Neural cell (in vitro differentiated cells): ENCODE measurements at regions not wholly inside any gene's neighbourhood (a gene's known extent, or its start where the extent isn't known, plus 50 kb on each side); places are given as distances from the start of the nearest gene placed in this dataset.

Source experiments
- H2AFZ ChIP-seq: fragments of 200-600, 300-800 bp; sonication (generic), shearing (Covaris generic); 2 replicates; pipeline ENCODE4 v1.6.0; 2014; ENCODE audit warnings: low read depth, mild to moderate bottlenecking, antibody characterized with exemption, low read length, moderate library complexity
- H3F3A ChIP-seq: fragments of 200-600 bp; shearing (Covaris generic); 2 replicates; pipeline ENCODE4 v1.6.1; 2016; ENCODE audit warnings: mild to moderate bottlenecking, moderate library complexity, mixed read lengths, antibody characterized with exemption, low read length; ENCODE audit not compliant: insufficient read depth, poor library complexity, severe bottlenecking
- H3K27ac ChIP-seq: fragments of 200-600, 300-800 bp; sonication (generic), shearing (Covaris generic); 2 replicates; pipeline ENCODE4 v1.5.1; 2014; ENCODE audit warnings: mild to moderate bottlenecking, low read length, moderate library complexity
- H3K27me3 ChIP-seq: fragments of 300-800, 200-600 bp; sonication (generic), shearing (Covaris generic); 2 replicates; pipeline ENCODE4 v1.6.0; 2014; ENCODE audit warnings: mild to moderate bottlenecking, low read depth, low read length, moderate library complexity; ENCODE audit not compliant: insufficient read depth
- H3K36me3 ChIP-seq: fragments of 300-800, 200-600 bp; sonication (generic), shearing (Covaris generic); 2 replicates; pipeline ENCODE4 v1.5.1; 2014; ENCODE audit warnings: mild to moderate bottlenecking, antibody characterized with exemption, low read length, moderate library complexity; ENCODE audit not compliant: insufficient read depth
- H3K4me2 ChIP-seq: fragments of 300-800, 200-600 bp; sonication (generic), shearing (Covaris generic); 2 replicates; pipeline ENCODE4 v1.6.0; 2014; ENCODE audit warnings: mild to moderate bottlenecking, low read length
- H3K4me3 ChIP-seq: fragments of 300-800, 200-600 bp; sonication (generic), shearing (Covaris generic); 2 replicates; pipeline ENCODE4 v1.5.1; 2014; ENCODE audit warnings: mild to moderate bottlenecking, low read length, moderate library complexity
- H3K79me2 ChIP-seq: fragments of 200-600 bp; shearing (Covaris generic); replicated peaks from 2 replicates; pipeline ENCODE4 v1.6.0; 2014; ENCODE audit warnings: mild to moderate bottlenecking, low read length, moderate library complexity; ENCODE audit not compliant: insufficient read depth
- H3K9ac ChIP-seq: fragments of 300-800, 200-600 bp; sonication (generic), shearing (Covaris generic); 2 replicates; pipeline ENCODE4 v1.6.1; 2016; ENCODE audit warnings: mild to moderate bottlenecking, low read length, mixed read lengths
- H3K9me2 ChIP-seq: fragments of 200-600 bp; shearing (Covaris generic); 2 replicates; pipeline ENCODE4 v1.6.1; 2016; ENCODE audit warnings: mild to moderate bottlenecking, low read length, mixed read lengths; ENCODE audit not compliant: insufficient read depth
- H3K9me3 ChIP-seq: fragments of 200-600, 300-800 bp; sonication (generic), shearing (Covaris generic); 2 replicates; pipeline ENCODE4 v1.6.1; 2016; ENCODE audit warnings: mild to moderate bottlenecking, mixed run types, low read length, moderate library complexity, mixed read lengths
- H4K20me1 ChIP-seq: fragments of 200-600 bp; shearing (Covaris generic); 2 replicates; pipeline ENCODE4 v1.6.1; 2016; ENCODE audit warnings: mild to moderate bottlenecking, mixed run types; ENCODE audit not compliant: insufficient read depth
- EP300 ChIP-seq: fragments of 450-650 bp; conservative IDR thresholded peaks from 2 replicates; pipeline ENCODE4 v1.6.1; 2014; ENCODE audit warnings: antibody characterized with exemption, mild to moderate bottlenecking, moderate library complexity; ENCODE audit not compliant: poor library complexity, severe bottlenecking
- EZH2 ChIP-seq: fragments of 200-600, 300-800 bp; shearing (Covaris generic), sonication (generic); IDR thresholded peaks from 2 replicates; pipeline ENCODE4 v1.6.1; 2014; ENCODE audit warnings: antibody characterized with exemption, low read length, borderline replicate concordance, mild to moderate bottlenecking; ENCODE audit not compliant: insufficient read depth, poor library complexity, severe bottlenecking
- MXI1 ChIP-seq: fragments of 450-650 bp; conservative IDR thresholded peaks from 2 replicates; pipeline ENCODE4 v1.6.1; 2014; ENCODE audit warnings: antibody characterized with exemption, mild to moderate bottlenecking; ENCODE audit not compliant: poor library complexity, severe bottlenecking
- POLR2AphosphoS5 ChIP-seq: IDR thresholded peaks from 2 replicates; pipeline ENCODE4 v1.6.1; 2012
- RAD21 ChIP-seq: fragments of 450-650 bp; conservative IDR thresholded peaks from 2 replicates; pipeline ENCODE4 v1.6.1; 2014; ENCODE audit warnings: antibody characterized with exemption, mild to moderate bottlenecking, moderate library complexity
- SMC3 ChIP-seq: fragments of 450-650 bp; conservative IDR thresholded peaks from 2 replicates; pipeline ENCODE4 v1.6.1; 2014; ENCODE audit warnings: antibody characterized with exemption, mild to moderate bottlenecking, moderate library complexity; ENCODE audit not compliant: poor library complexity
- TAF1 ChIP-seq: IDR thresholded peaks from 2 replicates; pipeline ENCODE4 v1.6.1; 2012; ENCODE audit warnings: low read depth
- TF ChIP-seq, protein P1 (sequence below): fragments of 450-650 bp; IDR thresholded peaks from 2 replicates; pipeline ENCODE4 v1.5.1; 2014; ENCODE audit warnings: antibody characterized with exemption, mild to moderate bottlenecking, moderate library complexity; ENCODE audit not compliant: poor library complexity, severe bottlenecking
- TF ChIP-seq, protein P2 (sequence below): IDR thresholded peaks from 2 replicates; pipeline ENCODE4 v1.6.1; 2012; ENCODE audit warnings: borderline replicate concordance

DNA sequence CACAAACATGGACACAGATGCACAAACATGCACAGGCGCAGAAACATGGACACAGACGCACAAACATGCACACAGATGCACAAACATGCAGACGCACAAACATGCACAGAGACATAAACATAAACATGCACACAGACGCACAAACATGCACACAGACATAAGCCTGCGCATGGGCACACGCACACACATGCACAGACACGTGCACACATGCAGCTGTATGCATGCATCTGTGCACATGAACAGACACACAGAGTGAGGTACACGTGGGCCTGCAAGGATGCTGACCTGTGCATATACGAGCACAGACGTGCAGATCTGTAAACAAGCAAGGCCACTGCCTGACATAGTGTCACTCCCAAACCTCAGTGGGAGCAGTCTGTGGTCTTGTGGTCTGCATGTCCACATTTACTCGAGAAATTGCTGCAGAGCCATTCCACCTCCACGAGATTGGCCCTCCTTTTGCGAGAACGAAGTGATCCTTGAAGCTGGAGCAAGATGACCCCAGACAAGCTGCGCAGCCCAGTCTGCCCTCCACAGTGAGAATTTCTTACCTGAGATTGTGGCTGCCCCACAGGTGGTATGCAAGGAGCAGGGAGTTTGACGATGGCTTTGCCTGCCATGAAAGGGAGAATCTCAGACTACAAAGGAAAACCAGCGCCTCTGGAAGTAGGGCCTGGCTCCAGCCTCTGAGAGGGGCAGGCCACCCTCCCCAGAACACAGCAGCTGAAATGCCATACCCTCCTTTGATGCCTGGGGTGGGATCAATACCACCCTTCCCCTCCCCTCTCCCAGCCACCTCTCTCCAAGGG lies 299.9 kb downstream of the BRD1 start (continued):
- TF ChIP-seq, protein P1, sequence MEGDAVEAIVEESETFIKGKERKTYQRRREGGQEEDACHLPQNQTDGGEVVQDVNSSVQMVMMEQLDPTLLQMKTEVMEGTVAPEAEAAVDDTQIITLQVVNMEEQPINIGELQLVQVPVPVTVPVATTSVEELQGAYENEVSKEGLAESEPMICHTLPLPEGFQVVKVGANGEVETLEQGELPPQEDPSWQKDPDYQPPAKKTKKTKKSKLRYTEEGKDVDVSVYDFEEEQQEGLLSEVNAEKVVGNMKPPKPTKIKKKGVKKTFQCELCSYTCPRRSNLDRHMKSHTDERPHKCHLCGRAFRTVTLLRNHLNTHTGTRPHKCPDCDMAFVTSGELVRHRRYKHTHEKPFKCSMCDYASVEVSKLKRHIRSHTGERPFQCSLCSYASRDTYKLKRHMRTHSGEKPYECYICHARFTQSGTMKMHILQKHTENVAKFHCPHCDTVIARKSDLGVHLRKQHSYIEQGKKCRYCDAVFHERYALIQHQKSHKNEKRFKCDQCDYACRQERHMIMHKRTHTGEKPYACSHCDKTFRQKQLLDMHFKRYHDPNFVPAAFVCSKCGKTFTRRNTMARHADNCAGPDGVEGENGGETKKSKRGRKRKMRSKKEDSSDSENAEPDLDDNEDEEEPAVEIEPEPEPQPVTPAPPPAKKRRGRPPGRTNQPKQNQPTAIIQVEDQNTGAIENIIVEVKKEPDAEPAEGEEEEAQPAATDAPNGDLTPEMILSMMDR, result no peak
- no peak for TF ChIP-seq TAF1
- no peak for TF ChIP-seq RAD21

DNA sequence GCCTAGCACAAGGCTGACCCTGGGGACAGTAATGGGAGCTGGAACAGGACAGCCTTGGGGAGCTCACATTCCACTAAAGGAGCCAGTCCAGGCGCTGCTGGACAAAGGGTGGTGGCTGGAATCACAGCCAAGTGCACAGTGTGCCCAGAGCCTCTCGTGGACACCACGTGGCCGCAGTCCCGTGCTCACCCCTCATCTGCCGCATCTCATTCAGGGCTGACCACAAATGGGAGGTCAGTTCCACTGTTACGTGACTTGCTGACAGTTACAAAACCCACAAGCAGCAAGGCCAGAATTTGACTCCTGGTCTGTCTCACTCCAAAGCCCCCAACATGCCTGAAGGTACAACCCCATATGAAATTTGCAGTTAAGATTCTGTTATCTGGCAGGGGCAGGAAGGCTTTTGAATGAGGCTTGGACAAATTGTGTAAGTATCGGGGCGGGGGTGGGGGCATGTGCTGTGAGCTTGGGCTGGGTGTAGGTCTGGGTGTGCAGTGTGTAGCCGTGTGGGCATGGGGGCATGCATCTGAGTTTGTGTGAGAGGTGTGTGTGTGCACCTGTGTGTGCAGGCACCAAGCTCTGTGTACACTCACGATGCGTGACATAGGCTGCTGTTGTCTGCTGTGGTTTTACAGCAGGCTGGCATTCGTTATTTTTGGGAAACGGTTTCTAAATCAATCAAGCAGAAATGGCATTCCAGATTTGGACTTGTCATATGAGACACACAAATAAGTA lies 301.7 kb downstream of the BRD1 start:
- H3K9me2 ChIP-seq, result no peaks in the 10 kb centered on the region
- H2AFZ ChIP-seq, result no peak overlapping the region
- H4K20me1 ChIP-seq, result no peaks in the 10 kb centered on the region
- H3K79me2 ChIP-seq, result no peaks in the 10 kb centered on the region
- H3K27ac ChIP-seq, result no peak overlapping the region
- H3K4me3 ChIP-seq, result no peak overlapping the region
- no peaks in the 10 kb centered on the region for H3K36me3 ChIP-seq
- H3K9me3 ChIP-seq, result no peaks in the 10 kb centered on the region
- H3F3A ChIP-seq, result no peaks in the 10 kb centered on the region
- no peaks in the 10 kb centered on the region for H3K27me3 ChIP-seq
- no peak overlapping the region for H3K4me2 ChIP-seq
- H3K9ac ChIP-seq, result no peak overlapping the region
- TF ChIP-seq, protein P1, result no peak

DNA sequence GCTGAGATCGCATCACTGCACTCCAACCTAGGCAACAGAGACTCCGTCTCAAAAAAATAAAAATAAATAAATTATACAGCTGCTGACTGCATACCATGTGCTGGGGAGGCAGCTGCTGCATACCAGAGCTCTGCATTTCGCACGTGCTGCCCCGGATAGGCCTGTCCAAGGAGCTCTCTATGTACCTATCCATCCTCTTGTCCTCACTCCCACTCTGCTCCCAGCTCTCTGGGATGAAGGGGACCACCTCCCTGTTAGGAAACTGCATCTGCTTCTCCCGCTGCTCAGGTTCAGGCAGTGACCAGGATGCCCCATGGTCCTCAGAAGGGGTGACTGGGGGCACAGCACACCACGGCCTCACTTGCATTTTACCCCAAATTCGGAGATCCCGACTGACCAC lies 302.3 kb downstream of the BRD1 start:
- no peaks in the 10 kb centered on the region for H3K9me3 ChIP-seq
- no peak overlapping the region for H3K9ac ChIP-seq
- no peaks in the 10 kb centered on the region for H3K27me3 ChIP-seq
- no peak overlapping the region for H3K4me2 ChIP-seq
- H2AFZ ChIP-seq, result no peak overlapping the region
- no peak overlapping the region for H3K4me3 ChIP-seq
- H4K20me1 ChIP-seq, result no peaks in the 10 kb centered on the region
- no peaks in the 10 kb centered on the region for H3K9me2 ChIP-seq
- H3K27ac ChIP-seq, result no peak overlapping the region
- no peaks in the 10 kb centered on the region for H3F3A ChIP-seq
- H3K36me3 ChIP-seq, result no peaks in the 10 kb centered on the region
- TF ChIP-seq, protein P2, sequence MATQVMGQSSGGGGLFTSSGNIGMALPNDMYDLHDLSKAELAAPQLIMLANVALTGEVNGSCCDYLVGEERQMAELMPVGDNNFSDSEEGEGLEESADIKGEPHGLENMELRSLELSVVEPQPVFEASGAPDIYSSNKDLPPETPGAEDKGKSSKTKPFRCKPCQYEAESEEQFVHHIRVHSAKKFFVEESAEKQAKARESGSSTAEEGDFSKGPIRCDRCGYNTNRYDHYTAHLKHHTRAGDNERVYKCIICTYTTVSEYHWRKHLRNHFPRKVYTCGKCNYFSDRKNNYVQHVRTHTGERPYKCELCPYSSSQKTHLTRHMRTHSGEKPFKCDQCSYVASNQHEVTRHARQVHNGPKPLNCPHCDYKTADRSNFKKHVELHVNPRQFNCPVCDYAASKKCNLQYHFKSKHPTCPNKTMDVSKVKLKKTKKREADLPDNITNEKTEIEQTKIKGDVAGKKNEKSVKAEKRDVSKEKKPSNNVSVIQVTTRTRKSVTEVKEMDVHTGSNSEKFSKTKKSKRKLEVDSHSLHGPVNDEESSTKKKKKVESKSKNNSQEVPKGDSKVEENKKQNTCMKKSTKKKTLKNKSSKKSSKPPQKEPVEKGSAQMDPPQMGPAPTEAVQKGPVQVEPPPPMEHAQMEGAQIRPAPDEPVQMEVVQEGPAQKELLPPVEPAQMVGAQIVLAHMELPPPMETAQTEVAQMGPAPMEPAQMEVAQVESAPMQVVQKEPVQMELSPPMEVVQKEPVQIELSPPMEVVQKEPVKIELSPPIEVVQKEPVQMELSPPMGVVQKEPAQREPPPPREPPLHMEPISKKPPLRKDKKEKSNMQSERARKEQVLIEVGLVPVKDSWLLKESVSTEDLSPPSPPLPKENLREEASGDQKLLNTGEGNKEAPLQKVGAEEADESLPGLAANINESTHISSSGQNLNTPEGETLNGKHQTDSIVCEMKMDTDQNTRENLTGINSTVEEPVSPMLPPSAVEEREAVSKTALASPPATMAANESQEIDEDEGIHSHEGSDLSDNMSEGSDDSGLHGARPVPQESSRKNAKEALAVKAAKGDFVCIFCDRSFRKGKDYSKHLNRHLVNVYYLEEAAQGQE, result no peak
- TF ChIP-seq, protein P1, result no peak
- TF ChIP-seq EZH2 (no peak), MXI1 (no peak), SMC3 (no peak), EP300 (no peak), POLR2AphosphoS5 (no peak), RAD21 (no peak), TAF1 (no peak)
- no peaks in the 10 kb centered on the region for H3K79me2 ChIP-seq
